WTC11 (cell line): ENCODE measurements at regions not wholly inside any gene's neighbourhood (a gene's known extent, or its start where the extent isn't known, plus 50 kb on each side); places are given as distances from the start of the nearest gene placed in this dataset.

Source experiments
- AR ChIP-seq: fragments of 250-450 bp; sonication (Bioruptor Pico); IDR thresholded peaks from 2 replicates; pipeline ENCODE4 v1.9.0; 2021; ENCODE audit warnings: mild to moderate bottlenecking
- ATF1 ChIP-seq: sonication (generic); formaldehyde crosslinking; IDR thresholded peaks from 2 replicates; pipeline ENCODE4 v1.8.1; 2023; ENCODE audit warnings: mild to moderate bottlenecking, moderate library complexity, missing genetic modification reagents
- CTCF ChIP-seq: fragments of 200-600 bp; IDR thresholded peaks from 2 replicates; pipeline ENCODE4 v1.8.0; 2022; ENCODE audit warnings: antibody characterized with exemption

GRCh38 chr6:51027283-51028065 is 208.8 kb downstream of the TFAP2B start:
- no peak for TF ChIP-seq CTCF
- no peak for TF ChIP-seq ATF1
- TF ChIP-seq AR (CRISPR knock-in tag): no peak
